Suprapubic skin (tissue), 4 donors: ENCODE measurements at regions not wholly inside any gene's neighbourhood (a gene's known extent, or its start where the extent isn't known, plus 50 kb on each side); places are given as distances from the start of the nearest gene placed in this dataset.

Source experiments
- DNase-seq, 2 donors: peaks; one replicate each; pipeline ENCODE4 v3.0.0-alpha.2; 2019; ENCODE audit warnings: low spot score in 2 of 2
- H3K27ac ChIP-seq: fragments of 200-600 bp; sonication (generic); one replicate; pipeline ENCODE4 v1.5.1; 2019
- H3K27me3 ChIP-seq: fragments of 200-600 bp; sonication (generic); one replicate; pipeline ENCODE4 v1.5.1; 2019
- H3K36me3 ChIP-seq: fragments of 200-600 bp; sonication (generic); one replicate; pipeline ENCODE4 v1.5.1; 2019
- H3K4me1 ChIP-seq: fragments of 200-600 bp; sonication (generic); one replicate; pipeline ENCODE4 v1.5.1; 2019
- H3K4me3 ChIP-seq: fragments of 200-600 bp; sonication (generic); one replicate; pipeline ENCODE4 v1.5.1; 2019; ENCODE audit warnings: mild to moderate bottlenecking
- H3K9me3 ChIP-seq: fragments of 200-600 bp; sonication (generic); one replicate; pipeline ENCODE4 v1.5.1; 2019
- CTCF ChIP-seq, 2 donors: fragments of 200-600 bp in 1 of 2; fragments of 450-650 bp in 1 of 2; sonication (generic) in 1 of 2; IDR thresholded peaks; one replicate each; pipeline ENCODE4 v1.5.1; 2016 to 2019; ENCODE audit warnings: antibody characterized with exemption in 2 of 2, mild to moderate bottlenecking in 1 of 2, moderate library complexity in 1 of 2
- EP300 ChIP-seq: sonication (generic); formaldehyde crosslinking; IDR thresholded peaks from one replicate; pipeline ENCODE4 v1.6.1; 2017; ENCODE audit warnings: antibody characterized with exemption
- POLR2A ChIP-seq, 2 donors: fragments of 450-650 bp; IDR thresholded peaks; one replicate each; pipeline ENCODE4 v1.6.1; 2017; ENCODE audit warnings: antibody characterized with exemption in 2 of 2, mild to moderate bottlenecking in 2 of 2, moderate library complexity in 2 of 2
- POLR2AphosphoS5 ChIP-seq, 3 donors: sonication (generic); formaldehyde crosslinking; IDR thresholded peaks; one replicate each; pipeline ENCODE4 v1.6.1; 2017; ENCODE audit warnings: antibody characterized with exemption in 3 of 3
- WGBS: methylation state at CpG from one replicate; pipeline ENCODE4 v1.1.5; 2018; 5-methylcytosine and 5-hydroxymethylcytosine counted together

- DNase-seq: no peak
- WGBS: 75% methylated on average over 5 of the region's 5 CpGs
- no peaks in the 10 kb centered on the region for H3K9me3 ChIP-seq
- H3K27me3 ChIP-seq: no peaks in the 10 kb centered on the region
- peaks cover 12% of the 10 kb centered on the region for H3K4me1 ChIP-seq
- no peak overlapping the region for H3K27ac ChIP-seq
- TF ChIP-seq POLR2AphosphoS5 (IDR thresholded peaks at IDR 0.05): no peak
- TF ChIP-seq EP300: no peak
- TF ChIP-seq POLR2A (IDR thresholded peaks at IDR 0.05): no peak
- TF ChIP-seq CTCF (IDR thresholded peaks at IDR 0.05): no peak
- no peak overlapping the region for H3K4me3 ChIP-seq
- no peaks in the 10 kb centered on the region for H3K36me3 ChIP-seq
Measured at GRCh38 chr2:37454851-37455762, 110.7 kb downstream of the QPCT start.

- Histone ChIP-seq H3K27me3 (no peaks in the 10 kb centered on the region), H3K27ac (no peak overlapping the region)
Measured at GRCh38 chr2:37456479-37456878, 112.0 kb downstream of the QPCT start.

GRCh38 chr2:37457401-37457901, 113.0 kb downstream of the QPCT start:
- no peak overlapping the region for H3K27ac ChIP-seq

More at GRCh38 chr2:37456479-37456878, 112.0 kb downstream of the QPCT start:
- DNase-seq: no peak
- Histone ChIP-seq H3K9me3 (no peaks in the 10 kb centered on the region), H3K36me3 (no peaks in the 10 kb centered on the region), H3K4me1 (peaks cover 13% of the 10 kb centered on the region), H3K4me3 (no peak overlapping the region)
- TF ChIP-seq EP300 (no peak), POLR2A (IDR thresholded peaks at IDR 0.05) (no peak), POLR2AphosphoS5 (IDR thresholded peaks at IDR 0.05) (no peak), CTCF (IDR thresholded peaks at IDR 0.05) (no peak)
- WGBS: 25% methylated on average over 1 of the region's 1 CpG

GRCh38 chr2:37458133-37458532, 113.7 kb downstream of the QPCT start:
- TF ChIP-seq POLR2A (IDR thresholded peaks at IDR 0.05) (no peak), POLR2AphosphoS5 (IDR thresholded peaks at IDR 0.05) (no peak), EP300 (no peak), CTCF (IDR thresholded peaks at IDR 0.05) (no peak)
- peaks cover 13% of the 10 kb centered on the region for H3K4me1 ChIP-seq
- DNase-seq: no peak
- H3K27ac ChIP-seq: no peak overlapping the region
- H3K36me3 ChIP-seq: no peaks in the 10 kb centered on the region
- no peaks in the 10 kb centered on the region for H3K9me3 ChIP-seq
- no peak overlapping the region for H3K4me3 ChIP-seq
- 100% methylated on average over 2 of the region's 2 CpGs for WGBS
- H3K27me3 ChIP-seq: no peaks in the 10 kb centered on the region

More at GRCh38 chr2:37457401-37457901, 113.0 kb downstream of the QPCT start:
- Histone ChIP-seq H3K9me3 (no peaks in the 10 kb centered on the region), H3K4me1 (peaks cover 13% of the 10 kb centered on the region), H3K27me3 (no peaks in the 10 kb centered on the region), H3K36me3 (no peaks in the 10 kb centered on the region), H3K4me3 (no peak overlapping the region)
- no peak for DNase-seq
- WGBS: 88% methylated on average over 9 of the region's 9 CpGs
- TF ChIP-seq POLR2A (IDR thresholded peaks at IDR 0.05): no peak
- TF ChIP-seq POLR2AphosphoS5 (IDR thresholded peaks at IDR 0.05): no peak
- TF ChIP-seq EP300: no peak
- TF ChIP-seq CTCF (IDR thresholded peaks at IDR 0.05): no peak
